ENCODE measurements at regions not wholly inside any gene's neighbourhood (a gene's known extent, or its start where the extent isn't known, plus 50 kb on each side); places are given as distances from the start of the nearest gene placed in this dataset.
"Not testable (repeated sequence)": the region's sequence is repeated elsewhere in the genome, so short reads cannot be mapped to it uniquely, and the experiment has no call there.

DNA sequence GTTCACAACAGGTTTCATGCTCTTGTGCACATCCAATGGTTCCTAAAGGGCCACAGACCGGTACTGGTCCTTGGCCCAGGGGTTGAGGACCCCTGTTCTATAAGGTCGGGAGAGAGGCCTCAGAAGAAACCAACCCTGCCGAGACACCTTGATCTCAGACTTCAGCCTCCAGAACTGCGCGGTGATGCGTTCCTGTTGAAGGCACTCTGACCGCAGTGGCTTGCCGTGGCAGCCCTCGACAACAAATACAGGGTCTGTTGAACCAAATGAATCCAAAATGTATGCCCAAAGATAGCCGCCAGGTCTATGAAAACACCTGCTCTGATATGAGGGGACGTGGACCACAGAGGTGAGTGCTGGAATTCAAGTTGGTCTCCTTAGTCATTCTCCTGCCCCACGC, 389.8 kb downstream of the SEC14L1 start:
- Histone ChIP-seq H3K79me2 (ENCODE audit: control insufficient read depth, low read length) (no peaks in the 10 kb centered on the region), H3K4me2 (ENCODE audit: low read length) (no peak overlapping the region), H3K27ac (ENCODE audit: low read depth, low read length) (no peak overlapping the region), H4K20me1 (ENCODE audit: control insufficient read depth, insufficient read depth, low read depth, low read length) (no peaks in the 10 kb centered on the region), H3K9me3 (ENCODE audit: control insufficient read depth, insufficient read depth, low read length) (no peaks in the 10 kb centered on the region; the same call in 1 of the 2 replicates), H3K9me2 (replicated peaks; ENCODE audit: control insufficient read depth, low read length) (no peaks in the 10 kb centered on the region), H3F3A (ENCODE audit: control insufficient read depth, insufficient read depth) (no peaks in the 10 kb centered on the region), H3K4me3 (ENCODE audit: low read length) (no peak overlapping the region), H3K4me1 (ENCODE audit: control insufficient read depth, low read length) (no peaks in the 10 kb centered on the region), H3K36me3 (ENCODE audit: control insufficient read depth, low read length) (no peaks in the 10 kb centered on the region), H3K27me3 (ENCODE audit: control insufficient read depth, low read length) (peaks cover 2% of the 10 kb centered on the region; the same call in 1 of the 2 replicates)
- TF ChIP-seq, protein P1, sequence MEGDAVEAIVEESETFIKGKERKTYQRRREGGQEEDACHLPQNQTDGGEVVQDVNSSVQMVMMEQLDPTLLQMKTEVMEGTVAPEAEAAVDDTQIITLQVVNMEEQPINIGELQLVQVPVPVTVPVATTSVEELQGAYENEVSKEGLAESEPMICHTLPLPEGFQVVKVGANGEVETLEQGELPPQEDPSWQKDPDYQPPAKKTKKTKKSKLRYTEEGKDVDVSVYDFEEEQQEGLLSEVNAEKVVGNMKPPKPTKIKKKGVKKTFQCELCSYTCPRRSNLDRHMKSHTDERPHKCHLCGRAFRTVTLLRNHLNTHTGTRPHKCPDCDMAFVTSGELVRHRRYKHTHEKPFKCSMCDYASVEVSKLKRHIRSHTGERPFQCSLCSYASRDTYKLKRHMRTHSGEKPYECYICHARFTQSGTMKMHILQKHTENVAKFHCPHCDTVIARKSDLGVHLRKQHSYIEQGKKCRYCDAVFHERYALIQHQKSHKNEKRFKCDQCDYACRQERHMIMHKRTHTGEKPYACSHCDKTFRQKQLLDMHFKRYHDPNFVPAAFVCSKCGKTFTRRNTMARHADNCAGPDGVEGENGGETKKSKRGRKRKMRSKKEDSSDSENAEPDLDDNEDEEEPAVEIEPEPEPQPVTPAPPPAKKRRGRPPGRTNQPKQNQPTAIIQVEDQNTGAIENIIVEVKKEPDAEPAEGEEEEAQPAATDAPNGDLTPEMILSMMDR (IDR thresholded peaks at IDR 0.05; ENCODE audit: low read depth, low read length, poor library complexity, severe bottlenecking), result no peak
- TF ChIP-seq EZH2phosphoT487 (IDR thresholded peaks at IDR 0.05; ENCODE audit: borderline replicate concordance, low read length), result no peak

DNA sequence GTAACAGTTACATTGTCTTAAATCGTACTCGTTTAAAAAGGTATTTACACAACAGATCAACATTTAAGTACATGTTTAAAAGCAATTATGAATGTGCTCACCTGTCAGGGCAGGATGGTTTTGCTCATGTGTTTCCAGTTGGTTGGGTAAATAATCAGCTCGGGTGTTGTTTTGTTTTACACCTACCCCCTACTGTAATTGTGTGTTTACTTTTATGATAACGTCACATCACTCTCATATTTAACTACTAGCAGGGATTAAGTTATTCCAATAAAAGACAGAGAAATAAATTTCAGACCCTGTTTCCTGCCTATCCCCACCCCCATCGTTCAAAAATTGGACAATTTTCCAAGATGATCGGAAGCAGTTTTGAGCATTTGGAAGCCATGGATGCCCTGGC, 390.2 kb downstream of the SEC14L1 start:
- Histone ChIP-seq H3K79me2 (ENCODE audit: control insufficient read depth, low read length) (no peaks in the 10 kb centered on the region), H3K36me3 (ENCODE audit: control insufficient read depth, low read length) (no peaks in the 10 kb centered on the region), H3K4me2 (ENCODE audit: low read length) (no peak overlapping the region), H3K27ac (ENCODE audit: low read depth, low read length) (no peak overlapping the region), H3K9me3 (ENCODE audit: control insufficient read depth, insufficient read depth, low read length) (no peaks in the 10 kb centered on the region; the same call in 1 of the 2 replicates), H3F3A (ENCODE audit: control insufficient read depth, insufficient read depth) (no peaks in the 10 kb centered on the region), H3K4me1 (ENCODE audit: control insufficient read depth, low read length) (no peaks in the 10 kb centered on the region), H3K27me3 (ENCODE audit: control insufficient read depth, low read length) (peaks cover 2% of the 10 kb centered on the region; the same call in 1 of the 2 replicates), H3K9me2 (replicated peaks; ENCODE audit: control insufficient read depth, low read length) (no peaks in the 10 kb centered on the region), H3K4me3 (ENCODE audit: low read length) (no peak overlapping the region), H4K20me1 (ENCODE audit: control insufficient read depth, insufficient read depth, low read depth, low read length) (no peaks in the 10 kb centered on the region)
- TF ChIP-seq, protein P1 (IDR thresholded peaks at IDR 0.05; ENCODE audit: low read depth, low read length, poor library complexity, severe bottlenecking), result no peak
- TF ChIP-seq EZH2phosphoT487 (IDR thresholded peaks at IDR 0.05; ENCODE audit: borderline replicate concordance, low read length), result no peak

DNA sequence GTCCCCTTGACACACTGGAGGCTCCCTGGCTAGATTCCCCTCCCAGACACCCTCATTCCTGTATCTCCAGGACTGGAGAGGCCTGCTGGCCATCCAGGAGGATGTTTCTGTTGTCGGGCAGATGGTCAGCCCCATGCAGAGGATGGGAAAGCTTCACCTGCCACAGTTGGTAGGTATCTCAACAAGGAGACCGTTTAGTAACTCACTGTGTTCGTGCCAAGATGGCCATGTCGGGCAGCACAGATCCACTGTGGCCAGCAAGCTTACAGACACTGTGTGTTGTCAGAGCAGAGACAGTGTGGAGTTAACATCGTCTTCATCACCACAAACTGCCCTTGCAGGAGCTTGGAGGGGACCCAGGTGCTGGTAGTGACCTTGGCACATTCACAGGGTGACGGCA, 390.9 kb downstream of the SEC14L1 start:
- no peaks in the 10 kb centered on the region for H4K20me1 ChIP-seq (ENCODE audit: control insufficient read depth, insufficient read depth, low read depth, low read length)
- no peaks in the 10 kb centered on the region for H3F3A ChIP-seq (ENCODE audit: control insufficient read depth, insufficient read depth)
- H3K4me2 ChIP-seq (ENCODE audit: low read length), result no peak overlapping the region
- H3K9me3 ChIP-seq (ENCODE audit: control insufficient read depth, insufficient read depth, low read length), result no peaks in the 10 kb centered on the region; the same call in 1 of the 2 replicates
- H3K27me3 ChIP-seq (ENCODE audit: control insufficient read depth, low read length), result peaks cover 2% of the 10 kb centered on the region; the same call in 1 of the 2 replicates
- H3K36me3 ChIP-seq (ENCODE audit: control insufficient read depth, low read length), result no peaks in the 10 kb centered on the region
- H3K9me2 ChIP-seq (replicated peaks; ENCODE audit: control insufficient read depth, low read length), result no peaks in the 10 kb centered on the region
- no peak for TF ChIP-seq EZH2phosphoT487 (IDR thresholded peaks at IDR 0.05; ENCODE audit: borderline replicate concordance, low read length)
- TF ChIP-seq, protein P1 (IDR thresholded peaks at IDR 0.05; ENCODE audit: low read depth, low read length, poor library complexity, severe bottlenecking), result no peak
- H3K27ac ChIP-seq (ENCODE audit: low read depth, low read length), result no peak overlapping the region
- H3K4me3 ChIP-seq (ENCODE audit: low read length), result no peak overlapping the region
- no peaks in the 10 kb centered on the region for H3K4me1 ChIP-seq (ENCODE audit: control insufficient read depth, low read length)
- no peaks in the 10 kb centered on the region for H3K79me2 ChIP-seq (ENCODE audit: control insufficient read depth, low read length)

DNA sequence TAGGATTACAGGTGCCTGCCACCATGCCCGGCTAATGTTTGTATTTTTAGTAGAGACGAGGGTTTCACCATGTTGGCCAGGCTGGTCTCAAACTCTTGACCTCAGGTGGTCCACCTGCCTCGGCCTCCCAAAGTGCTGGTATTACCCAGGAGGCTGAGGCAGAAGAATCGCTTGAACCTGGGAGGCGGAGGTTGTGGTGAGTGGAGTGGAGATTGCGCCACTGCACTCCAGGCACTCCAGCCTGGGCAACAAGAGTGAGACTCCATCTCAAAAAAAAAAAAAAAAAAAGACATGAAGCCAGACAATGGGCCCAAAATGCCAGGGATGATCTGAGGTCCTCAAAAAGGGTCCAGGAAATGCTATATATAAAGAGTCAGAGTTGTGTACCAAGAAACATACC, 392.9 kb downstream of the SEC14L1 start:
- not testable (repeated sequence) for H3K4me1 ChIP-seq (ENCODE audit: control insufficient read depth, low read length); H3K4me2 ChIP-seq (ENCODE audit: low read length); H3K9me3 ChIP-seq (ENCODE audit: control insufficient read depth, insufficient read depth, low read length); H3K9me2 ChIP-seq (replicated peaks; ENCODE audit: control insufficient read depth, low read length); H4K20me1 ChIP-seq (ENCODE audit: control insufficient read depth, insufficient read depth, low read depth, low read length); H3F3A ChIP-seq (ENCODE audit: control insufficient read depth, insufficient read depth); H3K36me3 ChIP-seq (ENCODE audit: control insufficient read depth, low read length); H3K4me3 ChIP-seq (ENCODE audit: low read length); H3K79me2 ChIP-seq (ENCODE audit: control insufficient read depth, low read length); H3K27ac ChIP-seq (ENCODE audit: low read depth, low read length)
- peaks cover 16% of the 10 kb centered on the region for H3K27me3 ChIP-seq (ENCODE audit: control insufficient read depth, low read length)
